ENCODE measurements at regions not wholly inside any gene's neighbourhood (a gene's known extent, or its start where the extent isn't known, plus 50 kb on each side); places are given as distances from the start of the nearest gene placed in this dataset.

DNA sequence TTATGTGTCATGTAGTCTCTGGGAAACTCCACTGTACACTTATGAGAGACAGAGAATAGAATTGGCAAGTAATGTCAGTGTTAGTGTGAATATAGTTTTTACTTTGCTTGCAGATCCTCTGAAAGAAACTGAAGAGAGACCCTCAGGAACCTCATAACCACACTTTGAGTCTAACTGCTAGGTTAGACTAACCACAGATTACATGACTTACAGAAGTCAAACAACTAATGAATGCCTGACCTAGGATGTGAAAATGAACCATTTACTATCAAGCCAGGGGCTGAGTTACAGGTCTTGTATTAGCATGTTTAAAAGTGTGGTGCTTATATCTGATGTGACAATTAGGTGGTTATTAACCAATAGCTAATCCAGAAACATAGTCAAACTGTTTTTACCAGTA is 280.4 kb upstream of the LRATD1 start:
- ATAC-seq (replicated peaks in 1 of 2) (no peak), DNase-seq (no peak)
- no peaks in the 10 kb centered on the region for H3K4me1 Mint-ChIP-seq (ENCODE audit: low read depth)
- H3K4me3 Mint-ChIP-seq, result no peak overlapping the region
- H3K27me3 Mint-ChIP-seq (ENCODE audit: low read depth), result no peaks in the 10 kb centered on the region
- peaks cover 0 to 1% of the 10 kb centered on the region in 2 donors for H3K36me3 Mint-ChIP-seq (ENCODE audit: insufficient read depth in 2 of 2)
- H3K27ac Mint-ChIP-seq, result no peak overlapping the region
- H3K9me3 Mint-ChIP-seq, result peaks cover 4 to 14% of the 10 kb centered on the region in 2 donors

DNA sequence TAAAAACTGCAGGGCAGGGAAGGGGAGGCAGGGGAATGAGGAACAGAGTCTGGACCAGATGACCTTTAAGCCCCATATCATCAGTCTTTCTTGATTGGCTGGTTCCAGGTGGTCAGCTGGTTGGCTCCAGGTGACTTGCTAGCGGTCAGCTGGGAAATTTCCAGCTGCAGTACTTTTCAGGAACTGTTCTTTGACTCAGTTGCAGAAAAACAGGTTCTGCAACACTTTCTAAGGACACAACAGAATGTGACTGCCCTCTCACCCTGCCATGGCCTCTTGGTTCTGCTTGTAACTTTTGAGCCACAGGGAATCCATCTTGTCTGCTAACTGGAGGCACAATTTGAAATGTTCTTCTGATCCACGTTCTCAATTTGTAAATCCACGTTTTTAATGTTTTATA is 278.3 kb upstream of the LRATD1 start:
- Mint-ChIP-seq H3K9me3 (peaks cover 4 to 7% of the 10 kb centered on the region in 2 donors), H3K27ac (no peak overlapping the region), H3K27me3 (ENCODE audit: low read depth) (no peaks in the 10 kb centered on the region), H3K36me3 (ENCODE audit: insufficient read depth in 2 of 2) (peaks cover 0 to 1% of the 10 kb centered on the region in 2 donors), H3K4me1 (ENCODE audit: low read depth) (no peaks in the 10 kb centered on the region), H3K4me3 (no peak overlapping the region)
- DNase-seq (no peak), ATAC-seq (replicated peaks in 1 of 2) (no peak)

GRCh38 chr2:14355102-14355501 is 277.4 kb upstream of the LRATD1 start:
- peaks cover 1 to 4% of the 10 kb centered on the region in 2 donors for H3K9me3 Mint-ChIP-seq
- H3K36me3 Mint-ChIP-seq (ENCODE audit: insufficient read depth in 2 of 2), result peaks cover 0 to 1% of the 10 kb centered on the region in 2 donors
- DNase-seq (no peak), ATAC-seq (replicated peaks in 1 of 2) (no peak)
- H3K27ac Mint-ChIP-seq, result no peak overlapping the region
- no peaks in the 10 kb centered on the region for H3K4me1 Mint-ChIP-seq (ENCODE audit: low read depth)
- H3K4me3 Mint-ChIP-seq, result no peak overlapping the region
- H3K27me3 Mint-ChIP-seq (ENCODE audit: low read depth), result no peaks in the 10 kb centered on the region

GRCh38 chr2:14358339-14358738 is 274.2 kb upstream of the LRATD1 start:
- H3K36me3 Mint-ChIP-seq (ENCODE audit: insufficient read depth in 2 of 2), result peaks cover 0 to 1% of the 10 kb centered on the region in 2 donors
- H3K4me1 Mint-ChIP-seq (ENCODE audit: low read depth), result no peaks in the 10 kb centered on the region
- DNase-seq, result no peak
- peaks cover 0 to 3% of the 10 kb centered on the region in 2 donors for H3K9me3 Mint-ChIP-seq
- H3K27ac Mint-ChIP-seq, result no peak overlapping the region
- ATAC-seq (replicated peaks in 1 of 2), result no peak
- no peak overlapping the region for H3K4me3 Mint-ChIP-seq
- H3K27me3 Mint-ChIP-seq (ENCODE audit: low read depth), result no peaks in the 10 kb centered on the region

- Mint-ChIP-seq H3K36me3 (ENCODE audit: insufficient read depth in 2 of 2) (peaks cover 0 to 3% of the 10 kb centered on the region in 2 donors), H3K4me3 (no peak overlapping the region), H3K4me1 (ENCODE audit: low read depth) (no peaks in the 10 kb centered on the region), H3K9me3 (peaks cover 2 to 4% of the 10 kb centered on the region in 2 donors), H3K27ac (no peak overlapping the region), H3K27me3 (ENCODE audit: low read depth) (no peaks in the 10 kb centered on the region)
- DNase-seq, result no peak
- no peak for ATAC-seq (replicated peaks in 1 of 2)
These were observed 273.7 kb upstream of the LRATD1 start for GRCh38 chr2:14358774-14359173.

- DNase-seq (no peak), ATAC-seq (replicated peaks in 1 of 2) (no peak)
- peaks cover 0 to 1% of the 10 kb centered on the region in 2 donors for H3K36me3 Mint-ChIP-seq (ENCODE audit: insufficient read depth in 2 of 2)
- no peak overlapping the region for H3K4me3 Mint-ChIP-seq
- no peaks in the 10 kb centered on the region for H3K27me3 Mint-ChIP-seq (ENCODE audit: low read depth)
- no peak overlapping the region for H3K27ac Mint-ChIP-seq
- no peaks in the 10 kb centered on the region for H3K4me1 Mint-ChIP-seq (ENCODE audit: low read depth)
- peaks cover 6% of the 10 kb centered on the region in 2 donors for H3K9me3 Mint-ChIP-seq
These were observed 269.4 kb upstream of the LRATD1 start for GRCh38 chr2:14363137-14363536.

GRCh38 chr2:14363976-14364375 is 268.5 kb upstream of the LRATD1 start:
- Mint-ChIP-seq H3K4me3 (no peak overlapping the region), H3K27me3 (ENCODE audit: low read depth) (no peaks in the 10 kb centered on the region), H3K4me1 (ENCODE audit: low read depth) (no peaks in the 10 kb centered on the region), H3K27ac (no peak overlapping the region), H3K9me3 (peaks cover 6% of the 10 kb centered on the region in 2 donors), H3K36me3 (ENCODE audit: insufficient read depth in 2 of 2) (peaks cover 0 to 1% of the 10 kb centered on the region in 2 donors)
- no peak for DNase-seq
- ATAC-seq (replicated peaks in 1 of 2), result no peak

GRCh38 chr2:14364471-14364870 is 268.0 kb upstream of the LRATD1 start:
- no peaks in the 10 kb centered on the region for H3K4me1 Mint-ChIP-seq (ENCODE audit: low read depth)
- H3K27ac Mint-ChIP-seq, result no peak overlapping the region
- ATAC-seq (replicated peaks in 1 of 2) (no peak), DNase-seq (no peak)
- H3K27me3 Mint-ChIP-seq (ENCODE audit: low read depth), result no peaks in the 10 kb centered on the region
- no peak overlapping the region for H3K4me3 Mint-ChIP-seq
- peaks cover 6% of the 10 kb centered on the region in 2 donors for H3K9me3 Mint-ChIP-seq
- H3K36me3 Mint-ChIP-seq (ENCODE audit: insufficient read depth in 2 of 2), result peaks cover 0 to 1% of the 10 kb centered on the region in 2 donors

DNA sequence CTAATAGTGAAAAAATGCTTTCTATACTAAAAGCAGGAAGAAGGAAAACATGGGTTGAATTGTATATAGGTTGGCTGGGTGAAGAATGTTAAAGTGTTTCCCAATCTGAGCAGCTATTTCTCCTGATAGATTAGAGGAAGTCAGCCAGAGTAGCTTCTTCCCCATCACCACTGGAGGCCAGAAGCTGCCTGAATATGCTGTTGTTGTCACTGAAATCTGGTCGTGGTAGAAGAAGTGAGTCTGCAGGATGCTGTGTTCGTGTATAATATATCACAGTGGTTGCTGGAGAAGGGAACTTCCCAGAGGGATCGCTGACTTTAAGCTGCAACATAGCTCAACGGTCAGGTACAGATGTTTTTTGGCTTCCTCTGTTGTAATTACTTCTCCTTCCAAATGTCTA is 247.5 kb upstream of the LRATD1 start:
- no peak for ATAC-seq (replicated peaks in 1 of 2)
- Mint-ChIP-seq H3K27me3 (ENCODE audit: low read depth) (no peaks in the 10 kb centered on the region), H3K9me3 (peaks cover 0 to 2% of the 10 kb centered on the region in 2 donors), H3K36me3 (ENCODE audit: insufficient read depth in 2 of 2) (no peaks in the 10 kb centered on the region), H3K4me1 (ENCODE audit: low read depth) (no peaks in the 10 kb centered on the region), H3K4me3 (no peak overlapping the region), H3K27ac (no peak overlapping the region)
- DNase-seq, result no peak

DNA sequence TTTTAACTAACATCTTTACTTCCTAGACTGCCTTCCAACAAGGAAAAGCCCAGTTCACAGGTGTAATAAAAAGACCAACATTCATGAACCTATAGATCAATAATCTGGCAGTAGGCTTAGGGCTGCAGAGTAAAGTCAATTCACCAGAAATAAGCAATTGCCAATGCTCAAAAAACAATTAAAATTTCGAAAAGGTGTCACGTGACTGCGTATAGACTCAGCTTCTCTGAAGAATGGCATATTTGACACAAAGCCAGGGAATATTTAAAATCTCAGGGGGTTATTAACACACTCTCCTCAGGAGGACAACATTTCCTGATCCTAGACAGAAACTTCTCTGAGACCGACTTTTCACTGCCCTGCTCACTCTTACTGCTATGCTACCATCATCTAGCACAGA is 245.2 kb upstream of the LRATD1 start:
- H3K9me3 Mint-ChIP-seq, result peaks cover 2% of the 10 kb centered on the region in 2 donors
- no peak overlapping the region for H3K27ac Mint-ChIP-seq
- no peaks in the 10 kb centered on the region for H3K4me1 Mint-ChIP-seq (ENCODE audit: low read depth)
- no peaks in the 10 kb centered on the region for H3K36me3 Mint-ChIP-seq (ENCODE audit: insufficient read depth in 2 of 2)
- no peak overlapping the region for H3K4me3 Mint-ChIP-seq
- H3K27me3 Mint-ChIP-seq (ENCODE audit: low read depth), result no peaks in the 10 kb centered on the region
- DNase-seq (no peak), ATAC-seq (replicated peaks in 1 of 2) (no peak)

DNA sequence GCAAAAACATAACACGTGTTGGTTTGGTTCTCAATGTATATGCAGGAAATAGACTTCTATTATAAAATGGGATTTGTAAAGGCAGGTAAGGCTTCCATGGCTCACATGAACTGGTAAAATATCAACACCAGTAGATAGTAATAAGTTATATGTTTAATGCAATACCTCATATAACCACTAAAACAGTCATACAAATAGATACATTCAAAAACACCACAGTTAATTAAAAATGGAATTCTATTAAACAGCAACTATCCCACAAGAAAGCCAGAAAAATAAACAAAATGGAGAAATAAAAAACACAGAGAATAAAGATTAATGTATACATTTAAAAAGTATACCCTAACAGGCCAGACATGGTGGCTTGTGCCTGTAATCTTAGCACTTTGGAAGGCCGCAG is 243.8 kb upstream of the LRATD1 start:
- Mint-ChIP-seq H3K36me3 (ENCODE audit: insufficient read depth in 2 of 2) (no peaks in the 10 kb centered on the region), H3K27me3 (ENCODE audit: low read depth) (no peaks in the 10 kb centered on the region), H3K4me3 (no peak overlapping the region), H3K27ac (no peak overlapping the region), H3K9me3 (peaks cover 2% of the 10 kb centered on the region in 2 donors), H3K4me1 (ENCODE audit: low read depth) (no peaks in the 10 kb centered on the region)
- no peak for ATAC-seq (replicated peaks in 1 of 2)
- DNase-seq, result no peak

- Mint-ChIP-seq H3K9me3 (peaks cover 0 to 2% of the 10 kb centered on the region in 2 donors), H3K4me3 (no peak overlapping the region), H3K4me1 (ENCODE audit: low read depth) (no peaks in the 10 kb centered on the region), H3K27me3 (ENCODE audit: low read depth) (no peaks in the 10 kb centered on the region), H3K36me3 (ENCODE audit: insufficient read depth in 2 of 2) (no peaks in the 10 kb centered on the region), H3K27ac (no peak overlapping the region)
- DNase-seq (no peak), ATAC-seq (replicated peaks in 1 of 2) (no peak)
These were observed 235.9 kb upstream of the LRATD1 start for GRCh38 chr2:14396533-14397083.

GRCh38 chr2:14398641-14399040 is 233.9 kb upstream of the LRATD1 start:
- H3K27me3 Mint-ChIP-seq (ENCODE audit: low read depth), result no peaks in the 10 kb centered on the region
- no peaks in the 10 kb centered on the region for H3K9me3 Mint-ChIP-seq
- ATAC-seq (replicated peaks in 1 of 2) (no peak), DNase-seq (no peak)
- H3K27ac Mint-ChIP-seq, result no peak overlapping the region
- H3K4me1 Mint-ChIP-seq (ENCODE audit: low read depth), result no peaks in the 10 kb centered on the region
- no peaks in the 10 kb centered on the region for H3K36me3 Mint-ChIP-seq (ENCODE audit: insufficient read depth in 2 of 2)
- no peak overlapping the region for H3K4me3 Mint-ChIP-seq

- H3K36me3 Mint-ChIP-seq (ENCODE audit: insufficient read depth in 2 of 2), result no peaks in the 10 kb centered on the region
- no peaks in the 10 kb centered on the region for H3K4me1 Mint-ChIP-seq (ENCODE audit: low read depth)
- no peaks in the 10 kb centered on the region for H3K27me3 Mint-ChIP-seq (ENCODE audit: low read depth)
- no peak overlapping the region for H3K27ac Mint-ChIP-seq
- H3K4me3 Mint-ChIP-seq, result no peak overlapping the region
- ATAC-seq (replicated peaks in 1 of 2) (no peak), DNase-seq (no peak)
- H3K9me3 Mint-ChIP-seq, result no peaks in the 10 kb centered on the region
These were observed 230.6 kb upstream of the LRATD1 start for GRCh38 chr2:14401873-14402272.
